Tibial nerve (tissue), 3 donors: ENCODE measurements at regions not wholly inside any gene's neighbourhood (a gene's known extent, or its start where the extent isn't known, plus 50 kb on each side); places are given as distances from the start of the nearest gene placed in this dataset.

Experiments
- POLR2A ChIP-seq, 2 donors: fragments of 450-650 bp; IDR thresholded peaks; one replicate each; pipeline ENCODE4 v1.6.1; 2017; ENCODE audit warnings: antibody characterized with exemption in 2 of 2, mild to moderate bottlenecking in 2 of 2, moderate library complexity in 2 of 2
- TF ChIP-seq, protein P1 (sequence below), 5 experiments: fragments of 200-600 bp in 3 of 5; fragments of 450-650 bp in 2 of 5; sonication (generic) in 3 of 5; IDR thresholded peaks; one replicate each; pipeline ENCODE4 v1.5.1; 2016 to 2019; ENCODE audit warnings: antibody characterized with exemption in 5 of 5, mild to moderate bottlenecking in 3 of 5, moderate library complexity in 2 of 5

DNA sequence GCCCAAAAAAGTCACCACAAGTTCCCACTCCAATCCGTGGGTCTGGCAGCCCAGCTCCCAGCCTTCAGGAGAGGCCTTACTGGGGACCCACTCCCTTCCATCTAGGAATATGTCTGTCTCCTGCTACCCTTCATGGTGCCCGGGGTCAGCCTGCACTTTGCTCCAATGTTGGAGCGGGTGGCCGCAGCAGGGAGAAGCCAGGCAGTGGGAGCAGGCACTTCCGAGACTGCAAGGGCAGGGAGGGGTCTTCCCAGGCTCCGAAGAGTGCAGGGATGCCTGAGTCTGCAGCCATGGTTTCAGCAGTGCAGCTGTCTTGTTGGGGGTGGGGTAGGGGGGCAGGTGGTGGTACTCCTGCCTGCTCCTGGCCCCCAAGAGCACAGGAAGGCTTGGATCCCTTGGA lies 1616.2 kb downstream of the SLITRK5 start:
- TF ChIP-seq, protein P1, sequence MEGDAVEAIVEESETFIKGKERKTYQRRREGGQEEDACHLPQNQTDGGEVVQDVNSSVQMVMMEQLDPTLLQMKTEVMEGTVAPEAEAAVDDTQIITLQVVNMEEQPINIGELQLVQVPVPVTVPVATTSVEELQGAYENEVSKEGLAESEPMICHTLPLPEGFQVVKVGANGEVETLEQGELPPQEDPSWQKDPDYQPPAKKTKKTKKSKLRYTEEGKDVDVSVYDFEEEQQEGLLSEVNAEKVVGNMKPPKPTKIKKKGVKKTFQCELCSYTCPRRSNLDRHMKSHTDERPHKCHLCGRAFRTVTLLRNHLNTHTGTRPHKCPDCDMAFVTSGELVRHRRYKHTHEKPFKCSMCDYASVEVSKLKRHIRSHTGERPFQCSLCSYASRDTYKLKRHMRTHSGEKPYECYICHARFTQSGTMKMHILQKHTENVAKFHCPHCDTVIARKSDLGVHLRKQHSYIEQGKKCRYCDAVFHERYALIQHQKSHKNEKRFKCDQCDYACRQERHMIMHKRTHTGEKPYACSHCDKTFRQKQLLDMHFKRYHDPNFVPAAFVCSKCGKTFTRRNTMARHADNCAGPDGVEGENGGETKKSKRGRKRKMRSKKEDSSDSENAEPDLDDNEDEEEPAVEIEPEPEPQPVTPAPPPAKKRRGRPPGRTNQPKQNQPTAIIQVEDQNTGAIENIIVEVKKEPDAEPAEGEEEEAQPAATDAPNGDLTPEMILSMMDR (IDR thresholded peaks at IDR 0.05), result no peak
- TF ChIP-seq POLR2A (IDR thresholded peaks at IDR 0.05), result no peak
